ENCODE measurements at regions not wholly inside any gene's neighbourhood (a gene's known extent, or its start where the extent isn't known, plus 50 kb on each side); places are given as distances from the start of the nearest gene placed in this dataset.

DNA sequence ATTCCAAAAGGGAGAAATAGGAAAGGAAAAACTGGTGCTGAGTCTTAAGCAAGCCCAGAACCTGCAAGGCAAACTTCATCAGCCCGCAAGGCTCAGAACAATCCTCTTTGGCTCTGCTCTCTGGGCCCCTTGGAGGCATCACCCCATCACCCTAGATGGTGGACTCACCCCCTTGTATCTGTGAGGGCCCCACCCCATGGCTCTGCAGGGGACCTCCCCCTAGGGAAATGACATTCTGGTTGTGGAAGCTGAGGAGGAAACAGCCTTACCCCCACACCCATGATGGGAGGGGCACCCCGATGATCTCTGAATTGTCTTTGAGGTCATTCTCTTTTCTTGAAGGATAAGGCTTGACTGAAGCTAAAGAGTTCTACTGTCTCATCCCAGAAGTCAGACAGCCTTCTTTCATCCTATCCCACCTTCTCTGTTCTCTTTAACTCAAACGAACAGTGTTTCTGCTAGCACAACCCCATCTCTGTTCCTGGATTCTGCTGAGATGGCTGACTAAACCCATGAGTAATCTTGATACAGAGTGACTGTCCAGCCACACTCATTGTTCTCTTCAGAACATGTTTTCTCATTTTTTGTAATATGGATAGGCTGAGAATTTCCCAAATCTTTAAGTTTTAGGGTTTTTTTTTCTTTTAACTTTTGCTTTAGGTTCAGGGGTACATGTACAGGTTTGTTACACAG is 492.1 kb upstream of the MYT1L start:
- BruUV-seq (replicated peaks): no TSS peak
- H3K4me2 ChIP-seq: no peak overlapping the region
- no peaks in the 10 kb centered on the region; the same call in 1 of the 2 replicates for H4K20me1 ChIP-seq (ENCODE audit: insufficient read depth)
- intact Hi-C loops (cut with micrococcal nuclease; ENCODE audit: unreplicated experiment): no loop called here
- H3K36me3 ChIP-seq (ENCODE audit: low read depth): no peaks in the 10 kb centered on the region
- ChIA-PET CTCF (no interaction called here), POLR2A (ENCODE audit: unreplicated experiment) (no interaction called here)
- no peaks in the 10 kb centered on the region for H3K4me1 ChIP-seq (replicated peaks; ENCODE audit: insufficient read depth)
- no peak overlapping the region for H3K27ac ChIP-seq
- H3K27me3 ChIP-seq (ENCODE audit: insufficient read depth, low read depth): peaks cover 45% of the 10 kb centered on the region
- no peak for DNase-seq
- H3K79me2 ChIP-seq (ENCODE audit: low read depth): no peaks in the 10 kb centered on the region
- H3F3A ChIP-seq (ENCODE audit: insufficient read depth, low read depth): no peaks in the 10 kb centered on the region
- H3K4me3 ChIP-seq: no peak overlapping the region
- no peak for TF ChIP-seq EZH2 (IDR thresholded peaks at IDR 0.05; ENCODE audit: low read depth)
- TF ChIP-seq, protein P1, sequence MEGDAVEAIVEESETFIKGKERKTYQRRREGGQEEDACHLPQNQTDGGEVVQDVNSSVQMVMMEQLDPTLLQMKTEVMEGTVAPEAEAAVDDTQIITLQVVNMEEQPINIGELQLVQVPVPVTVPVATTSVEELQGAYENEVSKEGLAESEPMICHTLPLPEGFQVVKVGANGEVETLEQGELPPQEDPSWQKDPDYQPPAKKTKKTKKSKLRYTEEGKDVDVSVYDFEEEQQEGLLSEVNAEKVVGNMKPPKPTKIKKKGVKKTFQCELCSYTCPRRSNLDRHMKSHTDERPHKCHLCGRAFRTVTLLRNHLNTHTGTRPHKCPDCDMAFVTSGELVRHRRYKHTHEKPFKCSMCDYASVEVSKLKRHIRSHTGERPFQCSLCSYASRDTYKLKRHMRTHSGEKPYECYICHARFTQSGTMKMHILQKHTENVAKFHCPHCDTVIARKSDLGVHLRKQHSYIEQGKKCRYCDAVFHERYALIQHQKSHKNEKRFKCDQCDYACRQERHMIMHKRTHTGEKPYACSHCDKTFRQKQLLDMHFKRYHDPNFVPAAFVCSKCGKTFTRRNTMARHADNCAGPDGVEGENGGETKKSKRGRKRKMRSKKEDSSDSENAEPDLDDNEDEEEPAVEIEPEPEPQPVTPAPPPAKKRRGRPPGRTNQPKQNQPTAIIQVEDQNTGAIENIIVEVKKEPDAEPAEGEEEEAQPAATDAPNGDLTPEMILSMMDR (conservative IDR thresholded peaks at IDR 0.05): no peak
- no peaks in the 10 kb centered on the region for H3K9me3 ChIP-seq (ENCODE audit: insufficient read depth, low read depth)
- no peaks in the 10 kb centered on the region for H3K9me2 ChIP-seq (ENCODE audit: insufficient read depth)
- H2AFZ ChIP-seq: no peak overlapping the region

DNA sequence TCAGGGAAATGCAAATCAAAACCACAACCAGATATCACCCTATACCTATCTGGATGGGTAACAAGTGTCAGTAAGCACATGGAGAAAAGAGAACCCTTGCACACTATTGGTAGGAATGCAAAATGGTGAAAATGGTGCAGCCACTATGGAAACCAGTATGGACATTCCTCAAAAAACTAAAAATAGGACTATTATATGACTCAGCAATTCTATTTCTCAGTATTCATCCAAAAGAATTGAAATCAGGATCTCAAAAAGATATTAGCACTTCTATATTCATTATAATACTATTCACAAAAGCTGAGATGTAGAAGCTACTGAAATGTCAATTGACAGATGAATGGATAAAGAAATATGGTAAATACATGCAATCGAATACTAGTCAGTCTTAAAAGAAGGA is 491.1 kb upstream of the MYT1L start:
- ChIA-PET POLR2A (ENCODE audit: unreplicated experiment) (no interaction called here), CTCF (no interaction called here)
- Histone ChIP-seq H3K4me2 (no peak overlapping the region), H3K27ac (no peak overlapping the region), H3K4me3 (no peak overlapping the region), H3K79me2 (ENCODE audit: low read depth) (no peaks in the 10 kb centered on the region), H4K20me1 (ENCODE audit: insufficient read depth) (no peaks in the 10 kb centered on the region; the same call in 1 of the 2 replicates), H2AFZ (no peak overlapping the region), H3K27me3 (ENCODE audit: insufficient read depth, low read depth) (peaks cover 34% of the 10 kb centered on the region), H3K9me3 (ENCODE audit: insufficient read depth, low read depth) (no peaks in the 10 kb centered on the region), H3F3A (ENCODE audit: insufficient read depth, low read depth) (no peaks in the 10 kb centered on the region), H3K4me1 (replicated peaks; ENCODE audit: insufficient read depth) (no peaks in the 10 kb centered on the region), H3K9me2 (ENCODE audit: insufficient read depth) (no peaks in the 10 kb centered on the region), H3K36me3 (ENCODE audit: low read depth) (no peaks in the 10 kb centered on the region)
- DNase-seq: no peak
- no TSS peak for BruUV-seq (replicated peaks)
- intact Hi-C loops (cut with micrococcal nuclease; ENCODE audit: unreplicated experiment): no loop called here
- no peak for TF ChIP-seq EZH2 (IDR thresholded peaks at IDR 0.05; ENCODE audit: low read depth)
- TF ChIP-seq, protein P1 (conservative IDR thresholded peaks at IDR 0.05): no peak

DNA sequence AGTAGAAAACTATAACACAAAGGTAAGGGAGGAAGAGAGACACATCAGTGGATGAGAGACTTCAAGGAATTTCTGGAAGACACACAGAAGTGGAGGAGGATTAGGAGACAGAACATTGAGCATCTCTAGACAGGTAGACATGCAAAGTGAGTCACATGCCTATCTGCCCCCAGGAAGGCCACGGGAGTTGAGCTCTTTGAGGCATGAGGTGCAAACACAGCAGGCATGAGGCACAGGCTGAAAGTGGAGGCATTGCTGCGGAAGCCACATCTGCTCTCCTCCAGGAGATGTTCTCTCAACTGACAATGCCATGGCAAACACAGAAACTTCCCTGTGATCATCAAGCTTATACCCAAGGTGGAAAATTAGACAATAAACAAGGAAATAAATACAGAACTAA is 481.6 kb upstream of the MYT1L start:
- no peak overlapping the region for H3K27ac ChIP-seq
- H3K4me2 ChIP-seq: no peak overlapping the region
- ChIA-PET CTCF (no interaction called here), POLR2A (ENCODE audit: unreplicated experiment) (no interaction called here)
- no peaks in the 10 kb centered on the region for H3K9me3 ChIP-seq (ENCODE audit: insufficient read depth, low read depth)
- H3F3A ChIP-seq (ENCODE audit: insufficient read depth, low read depth): no peaks in the 10 kb centered on the region
- H3K4me3 ChIP-seq: no peak overlapping the region
- TF ChIP-seq, protein P1 (conservative IDR thresholded peaks at IDR 0.05): no peak
- TF ChIP-seq EZH2 (IDR thresholded peaks at IDR 0.05; ENCODE audit: low read depth): no peak
- no peaks in the 10 kb centered on the region for H3K4me1 ChIP-seq (replicated peaks; ENCODE audit: insufficient read depth)
- H4K20me1 ChIP-seq (ENCODE audit: insufficient read depth): no peaks in the 10 kb centered on the region
- intact Hi-C loops (cut with micrococcal nuclease; ENCODE audit: unreplicated experiment): no loop called here
- no peaks in the 10 kb centered on the region for H3K79me2 ChIP-seq (ENCODE audit: low read depth)
- no peak for DNase-seq
- no peak overlapping the region for H2AFZ ChIP-seq
- no TSS peak for BruUV-seq (replicated peaks)
- no peaks in the 10 kb centered on the region for H3K9me2 ChIP-seq (ENCODE audit: insufficient read depth)
- no peaks in the 10 kb centered on the region for H3K36me3 ChIP-seq (ENCODE audit: low read depth)
- peaks cover 30% of the 10 kb centered on the region for H3K27me3 ChIP-seq (ENCODE audit: insufficient read depth, low read depth)

All from PC-9 (cell line).